ENCODE measurements at regions not wholly inside any gene's neighbourhood (a gene's known extent, or its start where the extent isn't known, plus 50 kb on each side); places are given as distances from the start of the nearest gene placed in this dataset.

DNA sequence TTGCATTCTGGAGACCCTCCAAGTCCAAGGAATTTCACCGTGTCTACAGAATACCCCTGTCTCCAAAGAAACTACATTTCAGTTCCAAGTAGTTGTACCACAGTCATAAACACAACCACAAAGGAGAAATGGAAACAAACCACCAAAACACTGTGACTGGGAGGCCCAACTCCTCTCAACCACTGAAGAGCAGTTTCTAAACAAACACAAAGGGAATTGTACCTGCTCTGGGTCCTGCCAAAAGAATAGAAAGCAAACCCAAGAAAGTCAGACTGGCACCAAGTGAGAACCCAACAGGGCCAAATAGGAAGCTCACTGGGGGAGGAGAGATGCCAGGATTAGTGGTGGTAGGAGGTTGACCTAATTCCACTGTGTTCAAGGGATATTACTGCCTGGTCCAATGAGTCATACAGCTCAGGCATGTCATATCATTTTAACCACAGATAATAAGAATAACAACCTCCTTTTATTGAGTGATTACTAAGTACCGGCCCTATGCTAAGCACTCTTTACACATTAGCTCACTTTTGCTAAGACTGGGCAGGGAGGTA is 123.9 kb upstream of the PPP2R5A start (continued):
- TF ChIP-seq CTCF (IDR thresholded peaks at IDR 0.05) (no peak), MXI1 (IDR thresholded peaks at IDR 0.05; ENCODE audit: low read depth, low read length) (no peak), NFIC (IDR thresholded peaks at IDR 0.05; ENCODE audit: borderline replicate concordance) (peak; percentile 41; the same call in 1 of the 2 replicates), TEAD4 (IDR thresholded peaks at IDR 0.05; ENCODE audit: borderline replicate concordance, insufficient read depth) (no peak), EZH2phosphoT487 (IDR thresholded peaks at IDR 0.05; ENCODE audit: borderline replicate concordance, low read depth) (no peak), RAD21 (IDR thresholded peaks at IDR 0.05; ENCODE audit: low read length) (no peak), RXRA (IDR thresholded peaks at IDR 0.05; ENCODE audit: borderline replicate concordance, low read depth) (0 out of 2 replicates have a peak, but pooled peaks have one; percentile 22), NRF1 (IDR thresholded peaks at IDR 0.05; ENCODE audit: low read depth, low read length) (no peak), SMC3 (IDR thresholded peaks at IDR 0.05; ENCODE audit: low read depth, low read length) (no peak), TCF12 (IDR thresholded peaks at IDR 0.05) (peak; percentile 51), POLR2AphosphoS5 (IDR thresholded peaks at IDR 0.05; ENCODE audit: low read depth, low read length) (peak; percentile 12; the same call in 1 of the 2 replicates), YY1 (IDR thresholded peaks at IDR 0.05; ENCODE audit: low read depth) (no peak), FOXM1 (IDR thresholded peaks at IDR 0.05; ENCODE audit: low read depth) (no peak), EP300 (IDR thresholded peaks at IDR 0.05; ENCODE audit: borderline replicate concordance in 1 of 2, low read depth in 1 of 2, low read length in 1 of 2) (no peak; a peak in 1 of 4 replicates), CHD2 (IDR thresholded peaks at IDR 0.05; ENCODE audit: low read length, partially characterized antibody) (no peak), MEF2A (IDR thresholded peaks at IDR 0.05; ENCODE audit: borderline replicate concordance, low read depth) (peak; percentile 38; the same call in 1 of the 2 replicates), JUND (IDR thresholded peaks at IDR 0.05) (peak; percentile 56), GATA2 (CRISPR knock-in tag; IDR thresholded peaks at IDR 0.05) (no peak), GABPA (IDR thresholded peaks at IDR 0.05; ENCODE audit: low read depth) (no peak)
- TF ChIP-seq, protein P1, sequence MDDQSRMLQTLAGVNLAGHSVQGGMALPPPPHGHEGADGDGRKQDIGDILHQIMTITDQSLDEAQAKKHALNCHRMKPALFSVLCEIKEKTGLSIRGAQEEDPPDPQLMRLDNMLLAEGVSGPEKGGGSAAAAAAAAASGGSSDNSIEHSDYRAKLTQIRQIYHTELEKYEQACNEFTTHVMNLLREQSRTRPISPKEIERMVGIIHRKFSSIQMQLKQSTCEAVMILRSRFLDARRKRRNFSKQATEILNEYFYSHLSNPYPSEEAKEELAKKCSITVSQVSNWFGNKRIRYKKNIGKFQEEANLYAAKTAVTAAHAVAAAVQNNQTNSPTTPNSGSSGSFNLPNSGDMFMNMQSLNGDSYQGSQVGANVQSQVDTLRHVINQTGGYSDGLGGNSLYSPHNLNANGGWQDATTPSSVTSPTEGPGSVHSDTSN (IDR thresholded peaks at IDR 0.05), result peak; percentile 54
- TF ChIP-seq, protein P2, sequence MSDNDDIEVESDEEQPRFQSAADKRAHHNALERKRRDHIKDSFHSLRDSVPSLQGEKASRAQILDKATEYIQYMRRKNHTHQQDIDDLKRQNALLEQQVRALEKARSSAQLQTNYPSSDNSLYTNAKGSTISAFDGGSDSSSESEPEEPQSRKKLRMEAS (IDR thresholded peaks at IDR 0.05; ENCODE audit: low read depth), result no peak; the same call in 1 of the 2 replicates

DNA sequence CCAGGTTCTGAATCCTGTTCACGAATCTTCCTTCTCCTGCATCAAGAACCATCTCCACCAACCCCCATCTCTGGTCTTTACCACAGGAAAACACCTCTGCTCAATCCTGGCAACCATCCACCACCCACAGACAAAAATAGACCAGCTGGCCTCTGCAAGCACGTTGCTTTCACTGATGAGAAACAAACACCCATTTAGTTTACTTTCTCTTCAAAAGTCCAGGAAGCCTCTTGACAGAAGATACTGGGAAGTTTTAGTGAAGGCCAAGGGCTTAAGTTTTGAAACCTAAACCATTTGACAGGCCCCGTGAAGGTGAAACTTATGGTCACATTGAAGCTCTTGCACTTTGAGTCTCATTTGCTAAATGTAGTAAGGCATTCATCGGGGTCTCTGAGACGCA is 122.6 kb upstream of the PPP2R5A start:
- Histone ChIP-seq H2AFZ (ENCODE audit: low read depth) (no peak overlapping the region), H3K4me1 (ENCODE audit: control insufficient read depth in 1 of 2, insufficient read depth in 2 of 2, low read depth in 1 of 2, low read length in 1 of 2) (peaks cover 9 to 11% of the 10 kb centered on the region in 2 experiments; a peak in 1 of 4 replicates), H3K9ac (no peak overlapping the region), H4K20me1 (ENCODE audit: insufficient read depth) (no peaks in the 10 kb centered on the region), H3K9me2 (no peaks in the 10 kb centered on the region), H3F3A (replicated peaks; ENCODE audit: insufficient read depth) (peaks cover 4% of the 10 kb centered on the region), H3K27ac (ENCODE audit: low read depth in 2 of 2, low read length in 1 of 2) (no peak overlapping the region), H3K9me3 (no peaks in the 10 kb centered on the region), H3K27me3 (ENCODE audit: insufficient read depth) (no peaks in the 10 kb centered on the region), H3K79me2 (ENCODE audit: insufficient read depth) (no peaks in the 10 kb centered on the region), H3K4me2 (peak overlapping the region; percentile 7; the same call in 1 of the 2 replicates), H3K36me3 (replicated peaks in 1 of 2; ENCODE audit: control insufficient read depth in 1 of 2, insufficient read depth in 2 of 2, low read length in 1 of 2) (no peaks in the 10 kb centered on the region), H3K4me3 (ENCODE audit: low read depth in 2 of 2, low read length in 1 of 2) (no peak overlapping the region)
- peak; percentile 72 for TF ChIP-seq NFIC (IDR thresholded peaks at IDR 0.05; ENCODE audit: borderline replicate concordance)
- TF ChIP-seq MXI1 (IDR thresholded peaks at IDR 0.05; ENCODE audit: low read depth, low read length), result no peak
- TF ChIP-seq TCF12 (IDR thresholded peaks at IDR 0.05), result peak; percentile 53; the same call in 1 of the 2 replicates
- peak; percentile 92 for TF ChIP-seq MEF2A (IDR thresholded peaks at IDR 0.05; ENCODE audit: borderline replicate concordance, low read depth)
- TF ChIP-seq, protein P1 (IDR thresholded peaks at IDR 0.05), result peak; percentile 34; the same call in 1 of the 2 replicates
- TF ChIP-seq SIN3A (IDR thresholded peaks at IDR 0.05; ENCODE audit: borderline replicate concordance, low read depth, low read length), result no peak
- WGBS (ENCODE audit: low lambda C conversion rate), result 68% methylated on average over 5 of the region's 5 CpGs
- no peak for DNase-seq
- ChIA-PET POLR2A (no interaction called here), CTCF (interaction anchor here (2.0 kb wide), 1 partner anchor 9 kb away, joined by 6 read pairs; no protein-coding TSS in a partner anchor)

Data from SK-N-SH (cell line).